ENCODE measurements at regions not wholly inside any gene's neighbourhood (a gene's known extent, or its start where the extent isn't known, plus 50 kb on each side); places are given as distances from the start of the nearest gene placed in this dataset.

- TF ChIP-seq CTCF (IDR thresholded peaks at IDR 0.05) (no peak), POLR2A (IDR thresholded peaks at IDR 0.05) (no peak)
These were observed 167.6 kb downstream of the KCNS3 start for GRCh38 chr2:18046017-18046416.
